Effector memory CD8-positive, alpha-beta T cell (primary cell): ENCODE measurements at regions not wholly inside any gene's neighbourhood (a gene's known extent, or its start where the extent isn't known, plus 50 kb on each side); places are given as distances from the start of the nearest gene placed in this dataset.

Source experiments
- ATAC-seq: fragments of 150-1000 bp; cut with Tn5 transposase; replicated peaks from 2 replicates; pipeline ENCODE4 v1.10.0; 2021; ENCODE audit warnings: mild to moderate bottlenecking, moderate library complexity
- DNase-seq, 3 experiments: peaks; one replicate each; pipeline ENCODE4 v3.0.0; 2021
- H3K27ac Mint-ChIP-seq, 2 donors: one replicate each; pipeline ENCODE4 v1.8.0; 2022; ENCODE audit warnings: mild to moderate bottlenecking in 2 of 2, mixed read lengths in 2 of 2, moderate library complexity in 2 of 2
- H3K27me3 Mint-ChIP-seq, 2 donors: one replicate each; pipeline ENCODE4 v1.8.0; 2022; ENCODE audit warnings: mixed read lengths in 2 of 2
- H3K36me3 Mint-ChIP-seq: one replicate; pipeline ENCODE4 v1.8.0; 2022; ENCODE audit warnings: mild to moderate bottlenecking, moderate library complexity, mixed read lengths; ENCODE audit not compliant: insufficient read depth
- H3K4me1 Mint-ChIP-seq, 2 donors: one replicate each; pipeline ENCODE4 v1.8.0; 2022; ENCODE audit warnings: low read depth in 2 of 2, mixed read lengths in 2 of 2
- H3K4me3 Mint-ChIP-seq, 2 donors: one replicate each; pipeline ENCODE4 v1.8.0; 2022; ENCODE audit warnings: mild to moderate bottlenecking in 2 of 2, mixed read lengths in 2 of 2, moderate library complexity in 2 of 2
- H3K9me3 Mint-ChIP-seq, 2 donors: one replicate each; pipeline ENCODE4 v1.8.0; 2022; ENCODE audit warnings: mixed read lengths in 2 of 2

GRCh38 chr7:144908943-144909556, 73.2 kb upstream of the TPK1 start:
- Mint-ChIP-seq H3K27me3 (peaks cover 8 to 26% of the 10 kb centered on the region in 2 donors), H3K9me3 (no peaks in the 10 kb centered on the region), H3K36me3 (no peaks in the 10 kb centered on the region), H3K4me3 (no peak overlapping the region), H3K4me1 (peaks cover 1 to 4% of the 10 kb centered on the region in 2 donors), H3K27ac (peak overlapping the region in 1 of 2 donors; percentile 65)
- DNase-seq (no peak), ATAC-seq (no peak)

- Mint-ChIP-seq H3K4me3 (no peak overlapping the region), H3K36me3 (no peaks in the 10 kb centered on the region), H3K9me3 (no peaks in the 10 kb centered on the region), H3K4me1 (peaks cover 1 to 4% of the 10 kb centered on the region in 2 donors), H3K27me3 (peaks cover 10 to 25% of the 10 kb centered on the region in 2 donors), H3K27ac (no peak overlapping the region)
- ATAC-seq (no peak), DNase-seq (no peak)
These were observed 72.5 kb upstream of the TPK1 start for GRCh38 chr7:144908324-144908723.

GRCh38 chr7:144907577-144907976, 71.7 kb upstream of the TPK1 start:
- Mint-ChIP-seq H3K4me1 (peaks cover 1 to 4% of the 10 kb centered on the region in 2 donors), H3K36me3 (no peaks in the 10 kb centered on the region), H3K27me3 (peaks cover 17 to 20% of the 10 kb centered on the region in 2 donors), H3K9me3 (no peaks in the 10 kb centered on the region), H3K4me3 (no peak overlapping the region), H3K27ac (no peak overlapping the region)
- no peak for ATAC-seq
- no peak for DNase-seq

GRCh38 chr7:144903201-144903600, 67.3 kb upstream of the TPK1 start:
- Mint-ChIP-seq H3K4me1 (peaks cover 0 to 4% of the 10 kb centered on the region in 2 donors), H3K27ac (no peak overlapping the region), H3K4me3 (no peak overlapping the region), H3K27me3 (peaks cover 17% of the 10 kb centered on the region in 2 donors), H3K9me3 (peaks cover 1 to 6% of the 10 kb centered on the region in 2 donors), H3K36me3 (no peaks in the 10 kb centered on the region)
- ATAC-seq (no peak), DNase-seq (no peak)

GRCh38 chr7:144892761-144893160, 56.9 kb upstream of the TPK1 start:
- DNase-seq (no peak), ATAC-seq (no peak)
- H3K4me3 Mint-ChIP-seq: no peak overlapping the region
- H3K27ac Mint-ChIP-seq: no peak overlapping the region
- no peaks in the 10 kb centered on the region for H3K4me1 Mint-ChIP-seq
- peaks cover 6 to 28% of the 10 kb centered on the region in 2 donors for H3K27me3 Mint-ChIP-seq
- H3K36me3 Mint-ChIP-seq: no peaks in the 10 kb centered on the region
- H3K9me3 Mint-ChIP-seq: no peaks in the 10 kb centered on the region
